ENCODE measurements at regions not wholly inside any gene's neighbourhood (a gene's known extent, or its start where the extent isn't known, plus 50 kb on each side); places are given as distances from the start of the nearest gene placed in this dataset.

DNA sequence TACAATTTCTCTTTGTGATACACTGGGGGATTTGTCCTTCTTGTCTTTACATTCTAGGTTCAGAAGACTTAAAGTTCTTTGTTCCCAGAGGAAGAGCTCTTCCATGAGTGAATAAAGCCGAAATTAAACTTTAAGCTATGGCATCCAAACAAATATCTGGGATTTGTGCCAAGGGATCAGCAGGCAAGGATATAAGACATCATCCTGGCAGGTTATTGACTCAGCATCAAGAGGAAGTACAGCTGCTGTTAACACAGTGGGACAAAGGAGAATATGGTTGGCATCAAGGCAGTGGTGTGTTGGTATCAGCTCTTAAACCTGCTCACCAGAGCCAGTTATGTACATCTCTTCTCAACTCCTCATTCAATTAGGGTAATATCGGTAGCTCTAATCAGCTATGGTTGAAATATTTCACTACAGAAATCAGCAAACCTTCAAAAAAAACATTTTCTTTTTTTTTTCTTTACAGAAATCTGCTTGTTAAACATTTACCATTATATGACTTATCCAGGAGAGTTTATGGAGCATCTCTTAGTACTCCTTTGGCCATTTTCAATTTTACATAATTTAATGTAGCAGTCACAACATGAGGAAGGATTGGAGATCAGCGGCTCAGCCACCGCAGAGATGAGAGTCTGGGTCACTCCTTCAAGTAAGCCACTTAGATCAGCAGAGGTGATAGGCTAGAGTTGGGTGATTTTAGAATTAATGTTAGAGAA is 1198.6 kb upstream of the EPHA6 start:
- TF ChIP-seq CTCF (IDR thresholded peaks at IDR 0.05) (no peak), POLR2AphosphoS5 (IDR thresholded peaks at IDR 0.05) (no peak), POLR2A (IDR thresholded peaks at IDR 0.05) (no peak)
